OCI-LY7 (cell line): ENCODE measurements at regions not wholly inside any gene's neighbourhood (a gene's known extent, or its start where the extent isn't known, plus 50 kb on each side); places are given as distances from the start of the nearest gene placed in this dataset.

Source experiments
- EZH2phosphoT487 ChIP-seq: fragments of 200-600 bp; sonication (generic); IDR thresholded peaks from 2 replicates; pipeline ENCODE4 v1.6.1; 2018; ENCODE audit warnings: low read depth, borderline replicate concordance, mild to moderate bottlenecking, mixed run types, antibody characterized with exemption, low read length, moderate library complexity, mixed read lengths
- TF ChIP-seq, protein P1 (sequence below): fragments of 200-600 bp; sonication (generic); conservative IDR thresholded peaks from 2 replicates; pipeline ENCODE4 v1.5.1; 2014; ENCODE audit warnings: mild to moderate bottlenecking, antibody characterized with exemption, low read length, moderate library complexity, mixed read lengths

DNA sequence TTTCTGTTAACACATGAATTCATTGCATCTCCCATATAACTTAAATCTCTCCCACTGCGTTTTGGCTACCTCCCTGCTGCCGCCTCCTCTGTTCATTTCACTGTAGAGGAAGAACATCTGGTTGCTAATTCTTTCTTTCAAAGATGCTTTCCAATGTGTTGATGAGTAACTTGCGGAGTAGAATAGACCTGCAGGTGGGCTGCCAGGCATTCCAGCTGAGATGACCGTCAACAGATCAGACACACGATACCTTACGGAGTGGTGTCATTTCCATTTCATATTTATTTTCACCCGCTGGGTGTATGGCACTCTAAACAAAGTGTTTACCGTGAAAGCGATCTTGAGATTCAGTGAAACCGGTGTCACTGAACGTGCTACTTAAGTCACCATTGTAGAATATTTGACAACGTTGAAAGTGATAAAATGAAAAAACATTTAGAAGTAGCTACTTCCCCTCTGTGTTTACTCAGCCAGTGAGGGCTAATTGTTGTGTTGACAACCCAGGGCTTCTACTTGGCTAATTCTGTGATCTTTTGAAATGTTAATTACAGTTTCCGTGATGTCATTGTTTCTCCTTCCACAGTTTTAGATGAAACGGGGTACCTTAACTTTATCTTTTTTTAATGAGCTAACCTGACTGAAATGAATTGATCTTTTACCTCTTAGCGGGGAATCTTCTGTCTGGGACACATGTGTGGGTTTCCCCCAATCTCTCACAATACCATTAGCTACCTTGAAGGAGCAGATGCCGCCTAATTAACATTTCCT is 228.5 kb upstream of the ARGLU1 start:
- TF ChIP-seq, protein P1, sequence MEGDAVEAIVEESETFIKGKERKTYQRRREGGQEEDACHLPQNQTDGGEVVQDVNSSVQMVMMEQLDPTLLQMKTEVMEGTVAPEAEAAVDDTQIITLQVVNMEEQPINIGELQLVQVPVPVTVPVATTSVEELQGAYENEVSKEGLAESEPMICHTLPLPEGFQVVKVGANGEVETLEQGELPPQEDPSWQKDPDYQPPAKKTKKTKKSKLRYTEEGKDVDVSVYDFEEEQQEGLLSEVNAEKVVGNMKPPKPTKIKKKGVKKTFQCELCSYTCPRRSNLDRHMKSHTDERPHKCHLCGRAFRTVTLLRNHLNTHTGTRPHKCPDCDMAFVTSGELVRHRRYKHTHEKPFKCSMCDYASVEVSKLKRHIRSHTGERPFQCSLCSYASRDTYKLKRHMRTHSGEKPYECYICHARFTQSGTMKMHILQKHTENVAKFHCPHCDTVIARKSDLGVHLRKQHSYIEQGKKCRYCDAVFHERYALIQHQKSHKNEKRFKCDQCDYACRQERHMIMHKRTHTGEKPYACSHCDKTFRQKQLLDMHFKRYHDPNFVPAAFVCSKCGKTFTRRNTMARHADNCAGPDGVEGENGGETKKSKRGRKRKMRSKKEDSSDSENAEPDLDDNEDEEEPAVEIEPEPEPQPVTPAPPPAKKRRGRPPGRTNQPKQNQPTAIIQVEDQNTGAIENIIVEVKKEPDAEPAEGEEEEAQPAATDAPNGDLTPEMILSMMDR, result no peak
- no peak for TF ChIP-seq EZH2phosphoT487
